ENCODE measurements at regions not wholly inside any gene's neighbourhood (a gene's known extent, or its start where the extent isn't known, plus 50 kb on each side); places are given as distances from the start of the nearest gene placed in this dataset.
A peak's percentile ranks its signal among the peaks of the same experiment; 100 is the strongest.

DNA sequence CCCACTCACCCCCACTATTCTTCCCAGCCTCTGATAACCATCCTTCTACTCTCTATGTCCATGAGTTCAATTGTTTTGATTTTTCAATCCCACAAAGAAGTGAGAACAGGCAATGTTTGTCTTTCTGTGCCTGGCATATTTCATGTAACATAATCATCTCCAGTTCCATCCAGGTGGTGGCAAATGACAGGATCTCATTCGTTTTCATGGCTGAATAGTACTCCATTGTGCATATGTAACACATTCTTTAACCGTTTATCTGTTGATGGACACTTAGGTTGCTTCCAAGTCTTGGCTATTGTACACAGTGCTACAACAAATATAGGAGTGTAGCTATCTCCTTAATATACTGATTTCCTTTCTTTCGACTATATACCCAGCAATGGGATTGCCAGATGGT is 169.3 kb upstream of the NFIA start:
- Mint-ChIP-seq H3K27me3 (ENCODE audit: low read depth in 3 of 3) (peaks cover 0 to 2% (median 0%) of the 10 kb centered on the region in 3 donors), H3K9me3 (no peaks in the 10 kb centered on the region), H3K4me3 (no peak overlapping the region), H3K36me3 (no peaks in the 10 kb centered on the region), H3K27ac (no peak overlapping the region), H3K4me1 (peaks cover 14% of the 10 kb centered on the region)
- no peak overlapping the region for H2AFZ ChIP-seq (ENCODE audit: insufficient read depth, low read depth, low read length, poor library complexity, severe bottlenecking)
- no peaks in the 10 kb centered on the region for H3K9me3 ChIP-seq (replicated peaks in 1 of 2; ENCODE audit: control insufficient read depth in 1 of 2, insufficient read depth in 1 of 2, low read length in 2 of 2)
- WGBS (ENCODE audit: insufficient coverage), result 100% methylated on average over 1 of the region's 3 CpGs
- TF ChIP-seq, protein P1, sequence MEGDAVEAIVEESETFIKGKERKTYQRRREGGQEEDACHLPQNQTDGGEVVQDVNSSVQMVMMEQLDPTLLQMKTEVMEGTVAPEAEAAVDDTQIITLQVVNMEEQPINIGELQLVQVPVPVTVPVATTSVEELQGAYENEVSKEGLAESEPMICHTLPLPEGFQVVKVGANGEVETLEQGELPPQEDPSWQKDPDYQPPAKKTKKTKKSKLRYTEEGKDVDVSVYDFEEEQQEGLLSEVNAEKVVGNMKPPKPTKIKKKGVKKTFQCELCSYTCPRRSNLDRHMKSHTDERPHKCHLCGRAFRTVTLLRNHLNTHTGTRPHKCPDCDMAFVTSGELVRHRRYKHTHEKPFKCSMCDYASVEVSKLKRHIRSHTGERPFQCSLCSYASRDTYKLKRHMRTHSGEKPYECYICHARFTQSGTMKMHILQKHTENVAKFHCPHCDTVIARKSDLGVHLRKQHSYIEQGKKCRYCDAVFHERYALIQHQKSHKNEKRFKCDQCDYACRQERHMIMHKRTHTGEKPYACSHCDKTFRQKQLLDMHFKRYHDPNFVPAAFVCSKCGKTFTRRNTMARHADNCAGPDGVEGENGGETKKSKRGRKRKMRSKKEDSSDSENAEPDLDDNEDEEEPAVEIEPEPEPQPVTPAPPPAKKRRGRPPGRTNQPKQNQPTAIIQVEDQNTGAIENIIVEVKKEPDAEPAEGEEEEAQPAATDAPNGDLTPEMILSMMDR (IDR thresholded peaks at IDR 0.05), result no peak
- H3K27ac ChIP-seq (ENCODE audit: low read depth in 1 of 2, low read length in 2 of 2), result no peak overlapping the region
- intact Hi-C loops (cut with micrococcal nuclease), result no loop called here
- H3K4me3 ChIP-seq (replicated peaks in 1 of 3; ENCODE audit: low read depth in 2 of 3, low read length in 3 of 3), result no peak overlapping the region
- no peaks in the 10 kb centered on the region for H4K20me1 ChIP-seq (ENCODE audit: insufficient read depth, low read length)
- H3K27me3 ChIP-seq (ENCODE audit: control insufficient read depth in 2 of 2, insufficient read depth in 2 of 2, low read length in 2 of 2), result no peaks in the 10 kb centered on the region
- H3K36me3 ChIP-seq (replicated peaks in 1 of 2; ENCODE audit: control insufficient read depth in 1 of 2, insufficient read depth in 2 of 2, low read length in 2 of 2), result no peaks in the 10 kb centered on the region
- no peak for DNase-seq
- H3K9ac ChIP-seq (ENCODE audit: insufficient read depth, low read length, poor library complexity, severe bottlenecking), result no peak overlapping the region
- no peak overlapping the region for H3K4me2 ChIP-seq (replicated peaks; ENCODE audit: extremely low read depth, low read length, poor library complexity, severe bottlenecking)
- H3K79me2 ChIP-seq (ENCODE audit: insufficient read depth, low read length), result no peaks in the 10 kb centered on the region
- peaks cover 7 to 8% of the 10 kb centered on the region in 2 donors for H3K4me1 ChIP-seq (ENCODE audit: control insufficient read depth in 1 of 2, insufficient read depth in 2 of 2, low read length in 2 of 2)

DNA sequence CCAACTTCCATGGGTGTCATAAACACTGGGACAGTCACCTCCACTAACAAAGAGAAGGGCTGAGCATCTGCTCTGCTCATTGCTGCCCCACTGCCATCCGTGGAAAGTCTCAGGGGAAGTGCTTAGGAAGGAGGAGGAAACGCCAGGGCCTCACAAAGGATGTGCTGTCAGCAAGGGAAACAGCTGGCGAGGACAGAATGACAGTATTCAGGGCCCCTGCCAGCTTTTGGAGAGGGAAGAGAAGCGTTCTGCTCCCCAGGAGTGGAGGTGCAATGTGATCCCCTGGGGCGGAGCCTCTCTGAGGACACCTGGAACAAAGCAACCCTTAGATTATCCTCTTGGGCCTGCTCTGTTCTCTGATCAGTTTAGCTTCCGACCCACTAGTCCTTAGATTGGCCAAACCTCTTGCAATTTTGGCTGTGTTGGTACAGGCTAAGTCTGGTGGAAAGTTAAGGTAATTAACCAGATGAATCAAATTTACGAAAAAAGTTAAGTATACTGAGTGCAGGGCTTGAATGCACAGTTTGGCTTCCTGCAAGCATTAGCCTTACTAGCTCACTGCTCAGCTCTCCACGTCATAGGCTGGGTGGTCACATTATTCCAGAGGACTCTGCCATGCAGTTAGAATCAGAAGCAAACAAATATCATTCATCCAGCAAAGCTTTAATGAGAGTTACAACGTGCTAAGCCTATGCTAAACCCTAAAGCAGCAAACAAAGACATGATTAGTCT is 170.2 kb upstream of the NFIA start:
- H3K79me2 ChIP-seq (ENCODE audit: insufficient read depth, low read length), result no peaks in the 10 kb centered on the region
- peaks cover 14% of the 10 kb centered on the region for H3K4me1 Mint-ChIP-seq
- H3K27me3 ChIP-seq (ENCODE audit: control insufficient read depth in 2 of 2, insufficient read depth in 2 of 2, low read length in 2 of 2), result no peaks in the 10 kb centered on the region
- H3K4me3 ChIP-seq (replicated peaks in 1 of 3; ENCODE audit: low read depth in 2 of 3, low read length in 3 of 3), result no peak overlapping the region
- peak overlapping the region in 2 of 7 donors; percentile 16 to 52 for H3K27ac Mint-ChIP-seq
- peaks cover 0 to 2% (median 0%) of the 10 kb centered on the region in 3 donors for H3K27me3 Mint-ChIP-seq (ENCODE audit: low read depth in 3 of 3)
- TF ChIP-seq, protein P1 (IDR thresholded peaks at IDR 0.05), result no peak
- WGBS (ENCODE audit: insufficient coverage), result 11% methylated on average over 7 of the region's 9 CpGs
- H3K27ac ChIP-seq (ENCODE audit: low read depth in 1 of 2, low read length in 2 of 2), result no peak overlapping the region
- H3K9me3 Mint-ChIP-seq, result no peaks in the 10 kb centered on the region
- H3K9me3 ChIP-seq (replicated peaks in 1 of 2; ENCODE audit: control insufficient read depth in 1 of 2, insufficient read depth in 1 of 2, low read length in 2 of 2), result no peaks in the 10 kb centered on the region
- no peaks in the 10 kb centered on the region for H3K36me3 ChIP-seq (replicated peaks in 1 of 2; ENCODE audit: control insufficient read depth in 1 of 2, insufficient read depth in 2 of 2, low read length in 2 of 2)
- H4K20me1 ChIP-seq (ENCODE audit: insufficient read depth, low read length), result no peaks in the 10 kb centered on the region
- peak in 1 of 3 donors; percentile 11 for DNase-seq
- intact Hi-C loops (cut with micrococcal nuclease), result no loop called here
- no peaks in the 10 kb centered on the region for H3K36me3 Mint-ChIP-seq
- H3K4me1 ChIP-seq (ENCODE audit: control insufficient read depth in 1 of 2, insufficient read depth in 2 of 2, low read length in 2 of 2), result peaks cover 7 to 8% of the 10 kb centered on the region in 2 donors
- H2AFZ ChIP-seq (ENCODE audit: insufficient read depth, low read depth, low read length, poor library complexity, severe bottlenecking), result no peak overlapping the region
- no peak overlapping the region for H3K4me2 ChIP-seq (replicated peaks; ENCODE audit: extremely low read depth, low read length, poor library complexity, severe bottlenecking)
- H3K4me3 Mint-ChIP-seq, result no peak overlapping the region
- H3K9ac ChIP-seq (ENCODE audit: insufficient read depth, low read length, poor library complexity, severe bottlenecking), result no peak overlapping the region
